Stimulated activated CD8-positive, alpha-beta memory T cell treated with anti-CD3 and anti-CD28 coated beads, Interleukin-12 subunit alpha, Interleukin-12 subunit beta, amount 100 ng/mL, for 24 hours (primary cell): ENCODE measurements at regions not wholly inside any gene's neighbourhood (a gene's known extent, or its start where the extent isn't known, plus 50 kb on each side); places are given as distances from the start of the nearest gene placed in this dataset.
"Not testable (repeated sequence)": the region's sequence is repeated elsewhere in the genome, so short reads cannot be mapped to it uniquely, and the experiment has no call there.

Experiments
- DNase-seq: peaks from one replicate; pipeline ENCODE4 v3.0.0-alpha.2; 2020; ENCODE audit errors: extremely low read depth

- no peak for DNase-seq
These were observed 88.3 kb upstream of the CHST15 start for GRCh38 chr10:124181656-124182055.

GRCh38 chr10:124180947-124181549, 87.7 kb upstream of the CHST15 start:
- no peak for DNase-seq

DNA sequence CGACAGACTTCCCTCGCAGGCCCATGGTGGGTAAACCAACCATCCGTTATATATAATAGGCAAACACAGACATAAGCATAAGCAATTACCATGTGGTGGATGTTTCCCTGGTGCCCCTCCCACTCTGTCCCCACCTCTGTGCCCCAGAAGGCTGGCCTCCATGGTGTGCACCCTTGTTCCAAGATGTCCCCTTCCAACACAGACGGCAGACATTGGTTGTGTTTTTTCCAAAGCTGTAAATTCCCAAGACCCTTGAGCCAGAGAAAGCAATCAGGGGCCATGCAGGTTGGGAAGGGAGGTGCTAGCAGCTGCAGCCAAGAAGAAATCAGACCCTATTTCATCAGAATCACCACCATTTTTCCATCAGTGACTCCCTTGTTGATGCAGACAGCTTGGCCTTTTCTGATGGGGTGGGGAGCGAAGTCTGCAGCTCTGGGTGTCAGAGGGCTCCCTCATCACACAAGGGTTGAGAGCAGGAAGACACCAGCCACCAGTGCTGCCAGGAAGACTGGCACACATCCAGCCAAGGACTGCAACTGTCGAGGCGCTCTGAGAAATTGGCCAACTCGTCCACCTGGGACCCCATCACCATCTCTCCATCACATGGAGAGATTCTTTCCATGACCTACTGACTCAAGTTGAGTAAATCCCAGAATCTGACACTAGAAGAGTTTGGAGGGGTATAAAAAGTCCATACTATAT, 86.8 kb upstream of the CHST15 start:
- no peak for DNase-seq

GRCh38 chr10:124179308-124180043, 86.1 kb upstream of the CHST15 start:
- DNase-seq, result no peak

DNA sequence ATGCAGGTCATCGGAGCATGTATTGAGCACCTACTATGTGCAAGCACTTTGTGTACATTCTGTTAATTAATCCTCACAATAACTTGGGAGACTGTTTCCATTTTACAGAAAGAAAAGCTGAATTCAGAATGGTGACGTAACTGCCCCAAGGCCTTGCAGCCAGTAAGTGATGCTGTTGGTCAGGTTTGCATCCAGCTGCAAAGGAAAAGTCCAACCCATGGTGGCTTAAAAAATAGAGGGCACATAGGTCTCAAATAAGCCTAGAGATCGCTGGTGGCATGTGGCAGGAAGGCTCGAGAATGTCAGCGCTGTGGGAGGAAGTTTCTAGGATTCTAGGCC, 83.8 kb upstream of the CHST15 start:
- DNase-seq, result no peak

DNA sequence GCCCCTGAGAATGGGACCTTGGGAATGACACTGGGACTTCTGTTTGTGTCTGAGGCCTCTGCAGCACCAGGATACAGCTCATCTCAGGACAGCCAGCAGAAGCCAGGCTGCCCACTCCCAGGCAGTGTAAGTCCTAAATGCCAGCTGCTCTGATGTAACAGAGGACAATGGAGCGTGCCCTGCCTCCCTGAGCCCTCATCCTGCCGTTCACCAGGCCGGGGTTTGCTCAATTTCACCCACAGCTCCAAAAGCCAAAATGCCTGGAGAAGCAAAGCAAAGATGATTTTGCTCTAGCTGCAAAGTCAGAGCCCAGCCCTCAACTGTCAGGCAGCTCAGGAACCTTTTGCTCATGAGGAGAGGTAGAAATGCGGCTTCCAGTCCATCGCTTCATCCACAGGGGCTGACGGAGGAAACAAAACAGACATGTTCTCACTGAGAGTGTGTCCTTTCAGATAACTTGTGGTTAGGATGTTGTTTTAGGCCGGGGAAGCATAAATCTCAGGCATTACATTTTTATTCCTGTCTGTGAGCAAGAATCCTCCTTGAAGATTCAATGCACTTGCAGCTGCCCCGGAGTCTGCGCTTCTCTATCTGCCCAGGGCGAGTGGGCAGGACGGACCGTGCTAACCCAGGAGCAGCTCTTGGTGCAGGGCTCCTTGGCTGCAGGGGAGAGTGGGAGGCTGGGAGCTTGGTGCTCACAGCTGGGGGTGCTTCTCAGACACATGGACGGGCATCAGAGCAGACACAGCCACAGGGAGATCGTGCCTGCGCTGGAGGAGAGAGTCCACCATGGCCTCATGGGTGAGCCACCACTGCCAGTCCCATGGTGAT, 83.2 kb upstream of the CHST15 start:
- no peak for DNase-seq

GRCh38 chr10:124175701-124176348, 82.4 kb upstream of the CHST15 start:
- DNase-seq, result no peak

GRCh38 chr10:124174673-124175645, 81.6 kb upstream of the CHST15 start:
- no peak for DNase-seq

GRCh38 chr10:124174071-124174566, 80.7 kb upstream of the CHST15 start:
- DNase-seq, result no peak

DNA sequence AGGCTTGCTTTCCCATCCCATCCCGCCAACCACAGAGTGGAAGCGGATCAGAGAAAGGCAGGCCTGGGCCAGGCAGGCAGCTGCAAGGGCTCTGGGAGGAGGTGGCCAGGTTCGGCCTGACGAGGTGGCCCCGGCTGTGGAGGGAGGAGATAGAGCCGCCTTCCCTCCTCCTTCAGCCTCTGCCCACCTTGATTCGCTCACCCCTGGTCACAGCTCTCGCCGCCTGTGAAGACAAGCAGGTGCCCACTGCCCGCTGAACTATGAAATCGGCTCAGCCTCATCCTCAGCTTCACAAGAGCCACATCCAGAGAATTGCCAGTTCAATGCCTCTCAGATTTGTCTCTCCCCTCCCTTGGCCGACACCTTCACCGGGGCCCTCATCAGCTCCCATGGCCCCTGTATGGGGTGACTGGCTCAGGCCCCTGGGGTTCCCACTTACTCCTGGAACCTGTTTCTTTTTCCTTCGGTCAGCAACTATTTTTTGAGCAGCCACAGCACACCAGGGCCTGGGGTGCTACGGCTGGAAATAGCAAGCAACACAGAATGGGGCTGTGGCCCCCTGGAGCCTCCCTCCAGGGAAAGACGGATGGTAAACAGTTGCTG, 80.0 kb upstream of the CHST15 start:
- DNase-seq, result no peak

DNA sequence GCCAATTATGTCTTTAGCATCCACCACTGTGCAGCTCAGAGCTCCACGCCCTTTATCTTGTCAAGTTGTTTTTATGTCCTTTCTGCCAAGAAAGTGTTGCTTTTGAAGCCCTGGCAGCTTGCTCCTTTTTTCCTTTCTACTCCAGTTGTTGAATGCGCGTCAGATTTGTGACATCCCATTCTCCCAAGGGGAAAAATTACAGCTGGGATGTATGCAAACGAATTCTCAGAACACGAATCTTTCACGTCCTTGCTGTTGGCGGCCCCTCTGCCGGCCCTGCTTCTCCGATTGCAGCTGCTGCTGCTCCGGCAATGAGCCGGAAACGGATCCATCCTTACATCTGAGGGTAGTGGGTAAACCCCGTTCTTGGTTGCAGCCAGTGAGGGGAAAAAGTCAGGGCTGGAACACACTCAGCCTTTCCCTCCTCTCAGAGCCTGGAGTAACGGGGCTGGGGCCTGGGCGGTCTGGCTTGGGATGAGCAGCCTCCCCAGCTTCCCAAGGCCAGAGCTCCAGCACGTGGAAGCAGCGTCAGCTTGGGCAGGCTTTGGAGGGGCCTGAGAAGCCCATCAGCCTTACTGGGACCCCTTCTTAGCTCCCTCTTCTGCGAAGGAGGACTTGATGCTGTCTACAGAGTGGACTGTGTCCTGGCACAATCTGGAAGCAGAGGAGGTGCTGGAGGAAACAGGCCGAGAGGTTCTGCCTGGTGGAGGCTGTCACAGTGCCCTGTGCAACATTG, 79.0 kb upstream of the CHST15 start:
- DNase-seq, result no peak

GRCh38 chr10:124171561-124171960, 78.2 kb upstream of the CHST15 start:
- no peak for DNase-seq

GRCh38 chr10:124170631-124171030, 77.2 kb upstream of the CHST15 start:
- DNase-seq, result no peak

GRCh38 chr10:124168991-124169802, 75.8 kb upstream of the CHST15 start:
- DNase-seq, result no peak

DNA sequence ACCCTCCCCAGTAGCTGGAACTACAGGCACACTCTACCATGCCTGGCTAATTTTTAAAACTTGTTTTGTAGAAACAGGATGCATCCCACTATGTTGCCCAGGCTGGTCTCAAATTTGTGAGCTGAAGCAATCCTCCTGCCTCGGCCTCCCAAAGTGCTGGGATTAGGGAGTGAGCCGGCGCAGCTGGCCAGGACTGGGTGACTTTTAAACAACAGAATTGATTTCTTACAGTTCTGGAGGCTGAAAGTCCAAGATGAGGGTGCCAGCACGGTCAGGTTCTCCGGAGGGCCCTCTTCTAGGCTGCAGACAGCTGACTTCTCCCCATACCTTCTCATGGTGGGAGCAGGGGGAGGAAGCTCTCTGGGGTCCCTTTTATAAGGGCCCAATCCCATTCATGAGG, 75.2 kb upstream of the CHST15 start:
- no peak for DNase-seq

DNA sequence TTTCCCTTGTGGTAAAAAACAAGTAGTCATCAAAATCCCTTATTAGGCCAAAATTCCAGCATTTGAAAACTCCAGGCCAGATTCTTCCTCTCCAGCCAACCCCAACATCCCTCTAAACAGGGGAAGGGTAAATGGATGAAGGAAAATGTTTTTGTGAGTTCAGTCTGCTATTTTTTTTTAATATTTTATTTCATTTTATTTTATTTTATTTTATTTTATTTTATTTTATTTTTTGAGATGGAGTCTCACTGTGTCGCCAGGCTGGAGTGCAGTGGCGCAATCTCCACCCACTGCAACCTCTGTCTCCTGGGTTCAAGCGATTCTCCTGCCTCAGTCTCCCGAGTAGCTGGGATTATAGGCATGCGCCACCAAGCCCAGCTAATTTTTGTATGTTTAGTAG, 74.5 kb upstream of the CHST15 start:
- DNase-seq, result not testable (repeated sequence)

DNA sequence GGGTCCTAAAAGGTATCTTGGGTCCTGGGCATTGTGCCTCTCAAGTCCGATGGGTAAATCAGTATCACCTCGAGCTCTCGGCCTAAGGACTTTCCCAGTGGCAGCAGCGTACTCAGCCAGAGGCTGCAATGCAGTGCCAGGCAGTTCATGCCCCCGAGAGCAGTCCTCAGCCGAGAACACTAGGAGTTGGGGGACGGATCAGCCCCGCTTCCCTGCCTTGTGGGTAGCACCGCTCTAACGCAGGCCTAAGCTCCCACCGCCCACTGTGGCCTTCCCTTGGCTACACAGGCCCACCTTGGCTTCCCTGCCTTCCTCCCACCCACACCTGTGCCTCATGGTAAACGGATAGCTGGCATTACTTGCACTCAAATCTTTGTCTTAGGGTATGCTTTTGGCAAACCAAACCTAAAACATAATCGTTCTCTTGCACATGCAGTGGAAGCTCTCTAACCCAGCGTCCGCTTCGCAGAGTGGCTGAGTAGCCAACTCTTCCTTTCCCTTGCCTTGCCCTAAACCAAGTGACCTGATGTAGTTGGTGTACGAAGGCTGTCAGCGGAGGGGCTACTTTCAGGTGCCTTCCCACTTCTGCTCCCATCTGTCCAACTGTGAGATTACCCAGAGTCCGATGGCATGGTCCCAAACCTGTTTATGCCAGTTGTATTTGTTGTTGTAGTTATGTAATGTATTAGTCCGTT, 73.2 kb upstream of the CHST15 start:
- DNase-seq, result no peak

- DNase-seq, result no peak
These were observed 72.4 kb upstream of the CHST15 start for GRCh38 chr10:124165827-124166226.
